BJ (cell line): ENCODE measurements at regions not wholly inside any gene's neighbourhood (a gene's known extent, or its start where the extent isn't known, plus 50 kb on each side); places are given as distances from the start of the nearest gene placed in this dataset.

Source experiments
- CTCF ChIA-PET: fragments of 350-600 bp; formaldehyde crosslinking; extraction: SDS; loops from one replicate; lab custom pipeline; 2021; ENCODE audit warnings: antibody characterized with exemption, inconsistent platforms; lab: Yijun Ruan, JAX
- POLR2A ChIA-PET: fragments of 300-600 bp; sonication (Branson Sonifier 250); formaldehyde crosslinking; extraction: SDS; loops from one replicate; lab custom pipeline; 2021; ENCODE audit warnings: antibody characterized with exemption; lab: Charles Lee
- DNase-seq: peaks from one replicate; pipeline ENCODE4 v3.0.0-alpha.2; 2011; ENCODE audit warnings: low read depth
- H3K27me3 ChIP-seq: 2 replicates; pipeline ENCODE4 v1.6.0; 2011; ENCODE audit warnings: low read length; ENCODE audit not compliant: control insufficient read depth, insufficient read depth
- H3K36me3 ChIP-seq: 2 replicates; pipeline ENCODE4 v1.5.1; 2011; ENCODE audit warnings: low read length; ENCODE audit not compliant: control insufficient read depth, insufficient read depth
- H3K4me3 ChIP-seq: 2 replicates; pipeline ENCODE4 v1.5.1; 2011; ENCODE audit warnings: low read depth, mild to moderate bottlenecking, control low read depth, low read length
- TF ChIP-seq, protein P1 (sequence below): IDR thresholded peaks from 2 replicates; pipeline ENCODE4 v1.5.1; 2011; ENCODE audit warnings: low read depth, mild to moderate bottlenecking, control low read depth, inconsistent platforms, low read length, moderate library complexity; ENCODE audit not compliant: insufficient read depth

DNA sequence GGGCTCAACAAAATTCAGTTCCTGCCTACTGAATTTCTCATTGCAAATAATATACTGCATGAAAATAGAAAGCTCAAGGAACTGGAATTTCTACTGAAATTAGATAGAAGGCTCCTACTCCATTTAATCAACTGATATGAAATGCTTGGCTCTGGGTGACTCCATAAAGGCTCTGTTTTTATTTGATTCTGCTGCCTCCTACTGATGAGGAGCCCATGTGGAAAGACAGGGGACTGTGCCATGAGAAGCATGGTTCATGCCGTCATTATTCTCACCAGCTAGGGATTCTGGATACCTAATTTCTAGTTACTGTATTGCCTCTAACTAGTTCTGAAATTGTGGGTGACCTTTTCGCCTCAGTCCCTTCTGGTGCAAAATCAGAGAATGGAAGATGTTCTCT lies 366.2 kb upstream of the DPH6 start:
- ChIA-PET POLR2A (no interaction called here), CTCF (interaction anchor here (1.0 to 1.4 kb wide), 3 partner anchors 8 to 154 kb away, joined by 3 to 4 read pairs (median 4); no protein-coding TSS in a partner anchor)
- Histone ChIP-seq H3K36me3 (no peaks in the 10 kb centered on the region), H3K4me3 (no peak overlapping the region), H3K27me3 (peaks cover under 1% of the 10 kb centered on the region; the same call in 1 of the 2 replicates)
- DNase-seq: no peak
- TF ChIP-seq, protein P1, sequence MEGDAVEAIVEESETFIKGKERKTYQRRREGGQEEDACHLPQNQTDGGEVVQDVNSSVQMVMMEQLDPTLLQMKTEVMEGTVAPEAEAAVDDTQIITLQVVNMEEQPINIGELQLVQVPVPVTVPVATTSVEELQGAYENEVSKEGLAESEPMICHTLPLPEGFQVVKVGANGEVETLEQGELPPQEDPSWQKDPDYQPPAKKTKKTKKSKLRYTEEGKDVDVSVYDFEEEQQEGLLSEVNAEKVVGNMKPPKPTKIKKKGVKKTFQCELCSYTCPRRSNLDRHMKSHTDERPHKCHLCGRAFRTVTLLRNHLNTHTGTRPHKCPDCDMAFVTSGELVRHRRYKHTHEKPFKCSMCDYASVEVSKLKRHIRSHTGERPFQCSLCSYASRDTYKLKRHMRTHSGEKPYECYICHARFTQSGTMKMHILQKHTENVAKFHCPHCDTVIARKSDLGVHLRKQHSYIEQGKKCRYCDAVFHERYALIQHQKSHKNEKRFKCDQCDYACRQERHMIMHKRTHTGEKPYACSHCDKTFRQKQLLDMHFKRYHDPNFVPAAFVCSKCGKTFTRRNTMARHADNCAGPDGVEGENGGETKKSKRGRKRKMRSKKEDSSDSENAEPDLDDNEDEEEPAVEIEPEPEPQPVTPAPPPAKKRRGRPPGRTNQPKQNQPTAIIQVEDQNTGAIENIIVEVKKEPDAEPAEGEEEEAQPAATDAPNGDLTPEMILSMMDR: no peak

DNA sequence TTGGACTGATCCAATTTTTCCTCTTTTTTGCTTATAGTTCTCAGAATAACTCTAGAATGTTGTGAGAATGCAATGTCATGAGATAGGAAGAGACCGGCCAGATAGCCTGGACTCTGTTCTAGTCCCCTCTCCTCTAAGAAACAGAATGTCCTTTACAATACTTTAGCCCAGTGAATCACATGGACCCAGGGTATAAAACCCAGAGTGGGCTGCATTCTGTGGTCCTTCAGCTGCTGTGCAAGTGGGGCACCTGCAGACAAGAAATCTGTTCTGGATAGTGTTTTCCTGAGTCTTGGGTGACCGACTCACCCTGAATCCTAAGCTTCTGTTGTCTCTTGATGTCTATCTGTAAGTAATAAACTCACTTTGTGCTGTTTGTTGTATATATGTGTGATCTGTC lies 368.6 kb upstream of the DPH6 start:
- CTCF ChIA-PET: interaction anchor here (0.8 kb wide), 1 partner anchor 14 kb away, joined by 3 read pairs; no protein-coding TSS in a partner anchor

DNA sequence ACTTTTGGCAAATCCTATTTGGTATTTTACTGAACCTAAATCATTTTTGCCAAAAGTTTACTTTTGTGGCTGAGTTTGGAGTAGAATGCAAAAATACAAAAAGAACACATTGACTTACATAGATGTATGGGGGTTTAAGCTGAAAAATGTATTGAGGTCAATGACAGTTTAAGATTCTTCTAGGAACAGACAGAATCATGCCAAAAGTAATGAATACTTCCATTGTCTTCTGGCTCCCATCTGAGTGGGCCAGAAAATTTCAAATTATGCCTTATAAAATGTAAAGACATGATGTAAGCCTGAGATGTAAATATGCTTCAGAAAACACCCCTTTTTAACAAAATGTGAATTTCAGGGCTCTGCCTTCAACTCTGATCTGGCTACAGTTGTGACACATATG lies 375.1 kb upstream of the DPH6 start:
- TF ChIP-seq, protein P1: no peak

More for the DNA sequence above, 368.6 kb upstream of the DPH6 start:
- TF ChIP-seq, protein P1: no peak
- Histone ChIP-seq H3K36me3 (no peaks in the 10 kb centered on the region), H3K27me3 (peaks cover 1% of the 10 kb centered on the region; the same call in 1 of the 2 replicates), H3K4me3 (no peak overlapping the region)
- no peak for DNase-seq
- POLR2A ChIA-PET: no interaction called here

DNA sequence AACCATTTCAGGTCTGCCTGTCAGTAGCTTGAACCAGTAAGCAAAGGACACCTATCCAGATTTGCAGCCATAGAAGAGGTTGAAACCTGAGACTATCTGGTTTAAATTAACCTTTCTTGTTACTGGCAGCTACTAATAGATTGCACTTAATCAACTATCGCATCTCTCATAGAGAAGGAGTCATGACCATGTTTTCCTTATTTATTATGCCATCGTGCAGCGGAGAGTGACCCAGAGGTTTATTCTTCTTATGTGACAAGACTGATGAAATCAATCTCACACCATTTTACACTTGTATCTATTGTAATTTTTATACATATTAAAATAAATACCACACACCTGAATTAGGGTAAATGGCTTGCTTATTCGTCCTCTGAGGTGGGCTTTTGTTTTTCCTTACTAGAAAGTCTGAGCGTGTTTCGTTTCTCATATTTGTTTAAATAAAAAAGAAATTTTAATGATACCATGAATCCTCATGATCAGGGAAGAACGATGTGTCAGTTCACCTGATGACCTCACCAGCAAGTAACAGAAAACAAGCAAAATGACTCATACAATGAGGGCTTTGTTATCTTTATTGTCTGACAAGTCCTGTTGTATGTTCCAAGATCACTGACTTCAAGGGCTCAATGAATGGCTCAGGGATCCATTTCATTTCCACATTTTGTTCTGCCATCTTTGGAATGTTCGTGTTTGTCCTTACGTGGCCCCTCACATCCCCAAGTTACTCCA lies 379.5 kb upstream of the DPH6 start:
- CTCF ChIA-PET: no interaction called here
- DNase-seq: no peak
- POLR2A ChIA-PET: no interaction called here
- Histone ChIP-seq H3K27me3 (no peaks in the 10 kb centered on the region; the same call in 1 of the 2 replicates), H3K4me3 (no peak overlapping the region), H3K36me3 (no peaks in the 10 kb centered on the region)
- TF ChIP-seq, protein P1: no peak

More for the DNA sequence above, 375.1 kb upstream of the DPH6 start:
- no peaks in the 10 kb centered on the region for H3K36me3 ChIP-seq
- no peak overlapping the region for H3K4me3 ChIP-seq
- CTCF ChIA-PET: interaction anchor here (1.0 kb wide), 1 partner anchor 9 kb away, joined by 4 read pairs; no protein-coding TSS in a partner anchor
- POLR2A ChIA-PET: no interaction called here
- peaks cover 1% of the 10 kb centered on the region; the same call in 1 of the 2 replicates for H3K27me3 ChIP-seq
- DNase-seq: no peak

DNA sequence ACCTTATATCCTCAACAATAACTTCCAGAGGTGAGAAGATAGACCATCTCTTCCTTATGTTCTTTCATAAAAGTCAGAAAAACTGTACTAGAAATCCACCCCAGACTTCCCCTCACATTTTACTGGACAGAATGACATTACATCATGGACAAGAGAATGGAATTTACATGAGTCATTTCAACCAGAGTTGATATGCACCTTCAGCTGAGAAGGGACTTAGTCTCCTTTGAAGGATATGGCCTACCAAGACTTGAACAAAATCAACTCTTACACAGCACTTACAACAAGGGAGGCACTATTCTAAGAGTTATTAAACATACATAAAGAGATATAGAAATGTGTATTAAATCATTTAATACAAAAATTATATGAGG lies 380.0 kb upstream of the DPH6 start:
- POLR2A ChIA-PET: no interaction called here
- Histone ChIP-seq H3K36me3 (no peaks in the 10 kb centered on the region), H3K4me3 (no peak overlapping the region), H3K27me3 (no peaks in the 10 kb centered on the region; the same call in 1 of the 2 replicates)
- TF ChIP-seq, protein P1: no peak
- CTCF ChIA-PET: no interaction called here
- DNase-seq: no peak
